ENCODE measurements at regions not wholly inside any gene's neighbourhood (a gene's known extent, or its start where the extent isn't known, plus 50 kb on each side); places are given as distances from the start of the nearest gene placed in this dataset.

DNA sequence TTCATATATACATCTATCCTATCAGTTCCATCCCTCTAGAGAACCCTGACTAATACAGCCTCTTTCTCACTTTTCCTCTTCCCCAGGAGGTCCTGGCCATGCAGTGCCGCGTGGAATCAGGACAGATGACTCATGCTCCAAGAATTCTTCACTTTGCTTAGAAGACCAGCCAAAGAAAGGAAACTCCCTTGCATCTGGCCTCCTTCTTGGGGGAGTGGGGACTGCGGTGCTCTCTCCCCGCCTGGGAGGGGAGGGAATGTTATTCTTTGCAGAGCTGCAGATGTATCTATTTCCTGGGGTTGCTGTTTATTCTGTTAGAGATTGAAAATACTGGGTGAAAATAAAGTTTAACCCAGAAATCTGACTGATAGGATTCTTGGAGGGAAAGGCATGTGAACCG, 111.5 kb upstream of the SH3BP4 start:
- in situ Hi-C loops (cut with HindIII; ENCODE audit: low sequenced_read_pairs) = no loop called here

- in situ Hi-C loops (cut with HindIII; ENCODE audit: low sequenced_read_pairs) = no loop called here
These were observed 112.5 kb upstream of the SH3BP4 start for GRCh38 chr2:234839285-234839684.

DNA sequence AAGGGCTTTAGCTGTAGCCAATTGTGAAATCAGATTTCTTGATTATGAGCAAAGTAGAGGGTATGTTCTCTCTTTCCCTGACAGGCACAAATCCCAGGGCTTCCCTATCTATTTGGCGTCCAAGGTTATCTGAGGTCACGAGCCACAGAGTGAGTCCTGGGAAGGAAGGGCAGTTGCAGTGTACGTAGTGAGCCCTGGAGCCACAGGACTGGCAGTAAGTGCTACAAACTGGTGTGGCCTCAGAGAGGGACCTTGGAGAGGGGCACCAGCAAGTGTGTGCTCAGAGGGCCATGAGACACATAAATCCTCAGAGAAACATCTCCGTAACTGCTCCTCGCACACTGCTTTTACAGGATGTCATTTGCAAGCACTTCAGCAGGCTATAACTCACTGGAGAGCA, 115.5 kb upstream of the SH3BP4 start:
- in situ Hi-C loops (cut with HindIII; ENCODE audit: low sequenced_read_pairs) = no loop called here

DNA sequence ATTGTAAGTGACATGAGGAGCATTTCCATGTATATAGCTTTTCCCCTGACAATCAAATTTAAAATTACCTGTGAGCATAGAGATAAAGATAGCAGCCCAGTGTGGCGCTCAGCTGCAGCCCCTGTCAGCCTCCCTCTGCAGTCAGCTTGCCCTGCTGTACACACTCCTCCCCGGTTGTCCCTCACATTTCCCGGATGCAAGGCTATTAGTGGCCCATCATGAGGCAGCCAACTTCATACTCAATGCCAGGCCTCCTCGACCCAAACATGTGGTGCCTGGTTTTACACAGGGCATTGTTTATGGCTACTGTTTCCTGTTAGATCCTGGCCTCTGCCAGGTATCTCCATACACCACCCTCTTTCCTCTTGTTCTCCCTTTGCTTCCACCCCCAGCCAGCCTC, 116.1 kb upstream of the SH3BP4 start:
- in situ Hi-C loops (cut with HindIII; ENCODE audit: low sequenced_read_pairs) = no loop called here

- in situ Hi-C loops (cut with HindIII; ENCODE audit: low sequenced_read_pairs) = no loop called here
These were observed 117.4 kb upstream of the SH3BP4 start for GRCh38 chr2:234834228-234834923.

DNA sequence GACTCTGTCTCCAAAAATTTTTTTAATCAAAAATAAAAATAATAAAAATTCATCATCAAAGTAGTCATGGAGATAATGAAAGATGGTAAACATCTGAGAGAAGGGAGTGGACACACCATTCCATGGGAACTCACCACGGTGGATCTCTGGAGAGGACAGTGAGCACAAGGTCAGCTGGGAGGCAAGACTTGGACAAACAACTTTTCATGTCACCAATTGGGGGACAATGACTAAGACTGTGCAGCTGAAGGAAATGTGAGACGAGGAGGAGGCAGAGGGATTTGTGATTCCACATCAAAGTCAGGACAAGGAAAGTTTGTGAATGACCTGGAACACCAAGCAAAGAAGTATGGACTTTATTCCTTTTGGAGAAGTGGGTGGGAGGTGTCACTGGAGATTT, 121.0 kb upstream of the SH3BP4 start:
- in situ Hi-C loops (cut with HindIII; ENCODE audit: low sequenced_read_pairs) = no loop called here

- in situ Hi-C loops (cut with HindIII; ENCODE audit: low sequenced_read_pairs) = no loop called here
These were observed 122.8 kb upstream of the SH3BP4 start for GRCh38 chr2:234829074-234829455.

DNA sequence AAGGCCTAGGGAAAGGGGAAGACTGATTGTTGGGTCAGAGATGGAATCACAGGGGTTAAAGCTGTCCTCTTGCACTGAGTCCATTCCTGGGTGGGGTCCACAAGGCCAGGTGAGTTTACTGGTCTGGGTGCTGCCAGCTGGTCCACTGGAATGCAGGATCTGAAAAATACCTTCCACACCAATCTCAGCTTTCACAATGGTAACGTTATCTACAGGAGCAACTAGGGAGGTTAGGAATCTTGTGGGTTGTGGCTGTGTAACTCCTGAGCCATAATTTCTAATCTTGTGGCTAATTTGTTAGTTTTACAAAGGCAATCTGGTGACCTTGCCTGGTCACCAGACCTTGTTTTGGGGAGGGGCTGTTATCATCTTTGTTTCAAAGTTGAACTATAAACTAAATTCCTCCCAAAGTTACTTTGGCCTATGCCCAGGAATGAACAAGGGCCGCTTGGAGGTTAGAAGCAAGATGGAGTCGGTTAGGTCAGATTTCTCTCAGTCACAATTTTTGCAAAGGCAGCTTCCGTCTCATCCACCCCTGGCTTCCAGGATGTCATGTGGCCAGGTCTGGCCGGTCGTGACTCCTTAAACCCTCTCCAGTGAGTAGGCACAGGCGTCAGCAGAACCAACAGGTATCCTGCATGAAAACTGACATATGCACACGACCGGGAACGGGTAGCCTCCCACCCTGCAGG, 123.3 kb upstream of the SH3BP4 start:
- in situ Hi-C loops (cut with HindIII; ENCODE audit: low sequenced_read_pairs) = no loop called here

DNA sequence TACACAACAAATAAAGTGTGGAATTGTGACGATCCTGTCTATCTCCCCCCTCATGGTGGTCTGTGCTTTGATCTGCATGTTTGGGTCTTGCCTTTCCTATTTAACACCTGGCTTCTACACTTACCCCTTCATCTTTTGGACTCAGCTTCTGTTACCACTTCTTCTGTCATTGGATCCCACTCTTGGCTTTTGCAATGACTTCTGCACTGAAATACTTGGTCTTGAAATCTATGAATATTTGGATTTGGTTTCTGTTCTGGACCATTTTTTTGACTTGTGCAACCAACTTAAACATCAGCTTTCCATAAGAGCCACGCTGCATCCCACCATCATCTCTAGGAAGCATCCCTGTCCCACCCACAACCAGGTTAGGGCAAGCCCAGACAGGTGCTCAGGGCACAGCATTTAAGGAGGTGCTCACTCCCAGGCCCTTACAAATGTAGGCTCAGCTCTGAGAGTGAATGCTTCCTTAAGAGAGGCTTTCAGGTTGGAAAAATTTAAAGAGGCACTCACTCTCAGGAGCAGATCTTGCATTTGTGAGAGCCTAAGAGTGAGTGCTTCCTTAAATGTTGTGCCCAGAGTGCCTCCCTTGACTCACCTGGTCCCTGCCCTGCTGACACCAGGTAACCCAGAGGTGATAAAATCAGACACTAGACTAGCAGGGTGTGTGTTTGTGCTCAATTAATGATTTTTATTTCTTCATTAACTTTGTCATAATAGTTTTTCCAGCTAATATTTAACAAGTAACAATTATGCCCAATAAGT, 124.5 kb upstream of the SH3BP4 start:
- in situ Hi-C loops (cut with HindIII; ENCODE audit: low sequenced_read_pairs) = no loop called here

- in situ Hi-C loops (cut with HindIII; ENCODE audit: low sequenced_read_pairs) = no loop called here
These were observed 125.1 kb upstream of the SH3BP4 start for GRCh38 chr2:234826681-234827080.

GRCh38 chr2:234825616-234826015, 126.2 kb upstream of the SH3BP4 start:
- in situ Hi-C loops (cut with HindIII; ENCODE audit: low sequenced_read_pairs) = no loop called here

DNA sequence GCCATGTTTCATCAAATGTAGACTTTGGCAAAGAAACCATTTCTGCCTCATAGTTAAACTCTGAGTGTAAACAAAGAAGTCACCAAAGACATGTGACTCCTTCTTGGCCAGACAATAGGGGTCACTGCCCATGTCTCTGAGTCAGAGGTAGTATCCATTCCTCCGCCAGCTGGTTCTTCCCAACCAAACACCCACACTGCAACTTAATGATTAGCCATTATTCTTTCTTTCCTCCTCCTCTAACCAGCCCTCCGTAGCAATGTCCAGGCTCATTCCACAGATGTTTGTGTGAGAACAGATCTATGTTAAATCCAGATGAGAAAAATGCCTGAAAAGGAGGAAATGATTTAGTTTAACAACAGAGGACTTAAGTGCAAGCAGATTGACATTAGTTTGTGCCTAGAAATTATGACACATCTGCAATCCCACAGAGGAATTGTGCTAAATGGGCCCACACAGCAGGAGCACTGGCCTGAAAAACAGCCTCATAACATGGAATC, 127.9 kb upstream of the SH3BP4 start:
- in situ Hi-C loops (cut with HindIII; ENCODE audit: low sequenced_read_pairs) = no loop called here

DNA sequence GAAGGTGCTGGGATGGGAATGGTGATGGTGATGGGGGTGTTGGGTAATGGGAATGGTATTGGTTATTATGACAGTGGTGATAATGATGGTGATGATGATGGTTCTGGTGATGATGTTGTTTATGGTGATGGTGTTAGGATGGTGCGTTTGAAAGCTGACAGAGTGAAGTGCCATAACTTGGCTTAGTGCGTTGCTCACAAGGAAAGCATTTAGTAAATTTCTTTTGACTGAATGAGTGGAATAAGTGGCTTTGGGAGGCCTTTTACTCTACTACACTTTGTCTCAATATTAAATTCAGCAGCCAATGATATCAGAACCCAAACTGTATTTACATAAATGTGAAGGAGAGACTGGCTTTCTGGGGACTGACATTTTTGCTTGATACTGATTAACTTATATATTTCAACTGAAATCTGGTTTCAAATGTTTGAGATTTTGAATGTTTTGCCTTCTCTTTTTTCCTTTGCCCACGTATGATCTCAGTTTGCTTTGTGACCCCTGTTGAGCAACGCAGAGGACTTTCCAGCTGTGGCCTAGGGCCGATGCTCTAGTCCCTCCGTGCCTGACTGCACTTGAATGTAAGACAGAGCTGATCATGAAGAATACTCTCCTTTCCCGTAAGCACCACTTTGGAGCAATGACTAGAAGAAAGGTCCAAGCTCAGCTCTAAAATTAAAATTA, 128.5 kb upstream of the SH3BP4 start:
- in situ Hi-C loops (cut with HindIII; ENCODE audit: low sequenced_read_pairs) = no loop called here

- in situ Hi-C loops (cut with HindIII; ENCODE audit: low sequenced_read_pairs) = no loop called here
These were observed 129.8 kb upstream of the SH3BP4 start for GRCh38 chr2:234821946-234822475.

GRCh38 chr2:234818937-234819336, 132.9 kb upstream of the SH3BP4 start:
- in situ Hi-C loops (cut with HindIII; ENCODE audit: low sequenced_read_pairs) = no loop called here

GRCh38 chr2:234816491-234816890, 135.3 kb upstream of the SH3BP4 start:
- in situ Hi-C loops (cut with HindIII; ENCODE audit: low sequenced_read_pairs) = no loop called here

DNA sequence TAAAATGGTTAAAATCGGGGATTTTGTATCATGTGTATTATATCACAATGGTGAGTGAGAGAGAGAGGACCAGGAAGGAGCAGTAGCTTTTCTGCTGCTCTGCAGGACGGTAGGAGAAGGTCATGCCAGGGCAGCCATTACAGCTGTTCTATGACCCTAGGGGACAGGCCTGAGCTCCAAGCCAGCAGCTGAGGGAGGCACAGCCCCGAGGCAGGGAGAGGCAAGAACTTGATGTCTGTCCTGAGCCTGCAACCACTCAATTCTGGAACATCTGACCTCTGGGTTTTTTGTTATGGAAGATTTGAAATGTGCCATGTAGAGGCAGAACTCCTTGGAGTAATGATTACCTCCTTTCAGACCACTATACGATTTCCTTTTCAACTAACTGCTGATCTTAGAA, 135.8 kb upstream of the SH3BP4 start:
- in situ Hi-C loops (cut with HindIII; ENCODE audit: low sequenced_read_pairs) = no loop called here

- in situ Hi-C loops (cut with HindIII; ENCODE audit: low sequenced_read_pairs) = no loop called here
These were observed 137.4 kb upstream of the SH3BP4 start for GRCh38 chr2:234814374-234814773.

DNA sequence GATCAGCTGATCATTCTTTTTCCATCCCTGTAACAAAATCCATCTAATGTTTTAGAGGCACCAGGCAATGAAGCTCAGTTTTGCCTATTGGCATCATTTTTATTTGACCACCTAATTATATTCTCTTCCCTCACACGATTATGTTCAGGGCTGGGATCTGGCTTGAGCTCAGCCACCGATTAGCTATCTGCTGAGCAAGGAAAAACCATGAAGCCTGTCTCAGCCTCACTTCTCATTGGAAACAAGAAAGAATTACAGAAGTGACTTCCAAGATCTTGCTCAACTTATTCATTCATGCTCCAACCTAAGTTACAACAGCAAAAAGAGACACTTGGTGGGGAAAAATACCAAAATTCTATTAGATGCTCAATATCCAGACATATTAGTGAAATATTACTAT, 139.0 kb upstream of the SH3BP4 start:
- in situ Hi-C loops (cut with HindIII; ENCODE audit: low sequenced_read_pairs) = no loop called here

- in situ Hi-C loops (cut with HindIII; ENCODE audit: low sequenced_read_pairs) = no loop called here
These were observed 142.9 kb upstream of the SH3BP4 start for GRCh38 chr2:234808907-234809306.

- in situ Hi-C loops (cut with HindIII; ENCODE audit: low sequenced_read_pairs) = no loop called here
These were observed 145.0 kb upstream of the SH3BP4 start for GRCh38 chr2:234806818-234807217.
